ENCODE measurements at regions not wholly inside any gene's neighbourhood (a gene's known extent, or its start where the extent isn't known, plus 50 kb on each side); places are given as distances from the start of the nearest gene placed in this dataset.
"Not testable (repeated sequence)": the region's sequence is repeated elsewhere in the genome, so short reads cannot be mapped to it uniquely, and the experiment has no call there.

GRCh38 chr2:133991606-133992168 lies 262.2 kb upstream of the MGAT5 start:
- POLR2A ChIA-PET, result no interaction called here

GRCh38 chr2:133992454-133992853 lies 261.4 kb upstream of the MGAT5 start:
- ChIA-PET CTCF (no interaction called here), POLR2A (no interaction called here)

More at GRCh38 chr2:133991606-133992168, 262.2 kb upstream of the MGAT5 start:
- CTCF ChIA-PET, result no interaction called here

GRCh38 chr2:133993160-133993559 lies 260.7 kb upstream of the MGAT5 start:
- ChIA-PET POLR2A (no interaction called here), CTCF (no interaction called here)

GRCh38 chr2:133998726-133999125 lies 255.1 kb upstream of the MGAT5 start:
- CTCF ChIA-PET, POLR2A ChIA-PET: not testable (repeated sequence)

GRCh38 chr2:134002391-134002790 lies 251.5 kb upstream of the MGAT5 start:
- ChIA-PET CTCF (no interaction called here), POLR2A (no interaction called here)

GRCh38 chr2:134002921-134003320 lies 251.0 kb upstream of the MGAT5 start:
- POLR2A ChIA-PET, result no interaction called here

GRCh38 chr2:134004467-134004866 lies 249.4 kb upstream of the MGAT5 start:
- POLR2A ChIA-PET, result no interaction called here
- CTCF ChIA-PET, result no interaction called here

More at GRCh38 chr2:134002921-134003320, 251.0 kb upstream of the MGAT5 start:
- CTCF ChIA-PET, result no interaction called here

- CTCF ChIA-PET, result interaction anchor here (0.7 to 0.9 kb wide), 2 partner anchors 157 to 237 kb away, joined by 3 read pairs; no protein-coding TSS in a partner anchor
- POLR2A ChIA-PET, result no interaction called here
Observed at GRCh38 chr2:134008837-134009236, 245.0 kb upstream of the MGAT5 start.

GRCh38 chr2:134009440-134009839 lies 244.4 kb upstream of the MGAT5 start:
- POLR2A ChIA-PET, result no interaction called here
- CTCF ChIA-PET, result interaction anchor here (0.9 kb wide), 1 partner anchor 237 kb away, joined by 3 read pairs; no protein-coding TSS in a partner anchor

GRCh38 chr2:134009906-134010305 lies 244.0 kb upstream of the MGAT5 start:
- POLR2A ChIA-PET, CTCF ChIA-PET: not testable (repeated sequence)

GRCh38 chr2:134011936-134012586 lies 241.8 kb upstream of the MGAT5 start:
- ChIA-PET POLR2A (no interaction called here), CTCF (no interaction called here)

GRCh38 chr2:134014196-134014960 lies 239.5 kb upstream of the MGAT5 start:
- ChIA-PET POLR2A (no interaction called here), CTCF (no interaction called here)

- CTCF ChIA-PET, result no interaction called here
- POLR2A ChIA-PET, result no interaction called here
Observed at GRCh38 chr2:134019871-134020270, 234.0 kb upstream of the MGAT5 start.

GRCh38 chr2:134020608-134021007 lies 233.3 kb upstream of the MGAT5 start:
- ChIA-PET POLR2A (no interaction called here), CTCF (no interaction called here)

- POLR2A ChIA-PET, result no interaction called here
- CTCF ChIA-PET, result no interaction called here
Observed at GRCh38 chr2:134021830-134022524, 231.9 kb upstream of the MGAT5 start.

GRCh38 chr2:134023854-134024253 lies 230.0 kb upstream of the MGAT5 start:
- POLR2A ChIA-PET, result no interaction called here
- CTCF ChIA-PET, result no interaction called here

- ChIA-PET POLR2A (no interaction called here), CTCF (no interaction called here)
Observed at GRCh38 chr2:134027980-134028379, 225.9 kb upstream of the MGAT5 start.

- POLR2A ChIA-PET, result no interaction called here
- CTCF ChIA-PET, result no interaction called here
Observed at GRCh38 chr2:134029418-134029817, 224.5 kb upstream of the MGAT5 start.

- POLR2A ChIA-PET, result no interaction called here
- CTCF ChIA-PET, result no interaction called here
Observed at GRCh38 chr2:134031539-134031938, 222.3 kb upstream of the MGAT5 start.

- ChIA-PET CTCF (no interaction called here), POLR2A (no interaction called here)
Observed at GRCh38 chr2:134035605-134036370, 218.1 kb upstream of the MGAT5 start.

All from activated CD8-positive, alpha-beta memory T cell treated with anti-CD3 and anti-CD28 coated beads for 36 hours (primary cell).